MV-4-11 (cell line): ENCODE measurements at regions not wholly inside any gene's neighbourhood (a gene's known extent, or its start where the extent isn't known, plus 50 kb on each side); places are given as distances from the start of the nearest gene placed in this dataset.

Source experiments
- DNase-seq: peaks from one replicate; lab custom pipeline; 2025; lab: John Stamatoyannopoulos, UW

DNA sequence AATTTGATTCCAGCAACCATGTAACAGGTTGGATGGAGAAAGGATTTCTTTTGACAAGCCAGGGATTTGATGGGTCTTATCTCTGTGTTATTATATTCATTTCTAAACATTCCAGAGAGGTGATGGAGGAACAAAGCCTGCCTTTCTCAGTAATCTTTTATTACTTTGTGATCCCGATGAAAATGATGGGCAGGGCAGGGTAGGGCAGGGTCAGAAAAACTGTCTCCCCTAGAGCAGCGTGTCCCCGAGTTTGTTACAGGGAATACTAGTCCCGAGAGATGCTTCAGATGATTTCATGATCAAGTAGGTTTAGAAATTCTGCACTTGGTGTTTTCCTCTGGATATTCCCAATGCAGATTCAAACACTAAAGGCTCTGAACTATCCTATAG is 111.8 kb upstream of the RGMA start:
- no peak for DNase-seq

GRCh38 chr15:93200081-93200836 is 111.2 kb upstream of the RGMA start:
- DNase-seq, result no peak

DNA sequence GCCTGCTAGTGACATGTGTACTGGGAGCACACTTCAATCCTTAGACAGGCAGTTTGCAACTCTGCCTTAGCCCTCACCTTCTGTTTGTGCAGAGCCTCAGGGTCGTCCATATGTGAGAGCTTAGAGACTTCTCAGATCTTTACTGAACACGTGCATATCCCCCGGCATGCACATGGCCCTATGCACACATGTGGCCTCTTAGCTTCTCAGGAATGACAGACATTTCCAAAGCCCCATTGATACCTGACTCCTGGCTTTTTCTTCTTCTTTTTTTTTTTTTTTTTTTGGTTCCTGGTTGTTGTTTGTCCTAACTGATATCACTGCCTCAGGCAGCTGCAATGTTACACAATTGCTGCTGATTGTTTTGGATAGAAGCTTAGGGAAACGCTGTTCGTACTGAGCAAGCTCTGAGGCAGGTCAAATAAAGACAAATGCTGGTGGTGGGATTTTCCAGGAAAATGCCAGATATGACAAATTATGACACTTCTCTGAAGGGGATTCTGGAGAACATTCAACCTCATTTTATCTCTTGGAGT is 107.2 kb upstream of the RGMA start:
- peak; percentile 3 for DNase-seq

- peak; percentile 71 for DNase-seq
These were observed 106.1 kb upstream of the RGMA start for GRCh38 chr15:93195109-93195508.

GRCh38 chr15:93190238-93190637 is 101.2 kb upstream of the RGMA start:
- DNase-seq, result no peak

- DNase-seq, result no peak
These were observed 100.5 kb upstream of the RGMA start for GRCh38 chr15:93189561-93189960.

- no peak for DNase-seq
These were observed 99.2 kb upstream of the RGMA start for GRCh38 chr15:93188236-93188635.

GRCh38 chr15:93185796-93186195 is 96.8 kb upstream of the RGMA start:
- DNase-seq, result no peak

DNA sequence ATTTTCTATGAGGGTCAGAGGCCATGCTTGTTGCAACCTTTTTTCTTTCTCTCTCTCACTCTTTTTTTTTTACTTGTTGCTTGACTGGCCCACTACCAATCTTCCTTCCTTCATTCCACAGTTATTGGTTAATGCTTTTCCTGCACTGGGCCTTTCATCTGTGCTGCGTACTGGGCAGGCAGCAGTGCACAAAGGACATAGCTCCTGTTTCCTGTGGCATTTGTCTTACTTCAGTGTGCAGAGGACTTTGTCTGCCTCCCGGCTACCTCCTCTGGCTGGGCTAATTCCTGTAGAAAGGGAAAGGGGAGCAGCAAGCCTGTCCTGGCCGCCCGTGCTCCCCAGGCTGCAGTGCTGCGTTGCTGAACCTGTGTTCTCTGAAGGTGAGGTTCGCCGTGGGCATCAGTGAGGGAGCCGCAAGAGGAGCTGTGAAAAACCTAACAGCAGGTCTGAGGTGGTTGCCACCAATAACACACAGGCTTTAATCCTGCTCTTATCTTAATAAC is 93.7 kb upstream of the RGMA start:
- DNase-seq, result no peak

DNA sequence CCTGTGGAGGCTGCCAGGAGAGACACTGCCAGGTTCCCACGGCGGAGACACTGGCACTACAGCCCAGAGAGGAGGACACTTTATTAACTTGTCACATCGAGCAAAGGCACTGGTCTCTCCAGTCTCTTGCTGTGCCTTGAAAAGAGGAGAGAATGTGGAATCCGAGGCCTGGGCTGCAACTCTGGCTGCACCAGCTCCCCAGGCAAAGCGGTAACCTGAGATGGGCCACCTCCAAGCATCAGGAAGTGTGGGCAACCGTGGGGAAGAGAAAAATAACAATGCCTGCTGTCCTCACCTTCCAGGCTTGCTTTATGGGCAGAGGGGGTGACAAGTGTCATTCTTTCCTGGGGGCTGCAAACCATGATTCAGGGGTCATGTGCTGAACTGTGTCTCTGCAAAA is 91.6 kb upstream of the RGMA start:
- DNase-seq, result no peak

DNA sequence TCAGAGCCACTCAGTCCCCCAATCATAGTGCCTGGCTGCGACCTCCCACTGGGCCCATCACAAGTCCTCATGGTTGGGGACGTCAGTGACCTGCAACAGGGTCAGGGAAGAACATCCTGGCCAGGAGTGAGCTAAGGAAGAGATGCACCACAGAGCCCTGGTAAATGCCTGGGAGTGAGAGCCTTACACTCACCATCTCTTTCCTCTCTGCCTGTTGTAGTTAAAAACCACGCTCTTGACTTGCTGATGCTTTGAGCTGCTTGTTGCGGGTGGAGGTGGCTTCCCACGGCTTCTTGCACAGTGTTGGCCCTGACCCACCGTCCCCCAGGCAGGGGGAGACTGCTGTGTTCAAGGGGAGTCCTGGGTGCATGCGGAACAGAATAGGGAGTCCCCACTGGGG is 91.1 kb upstream of the RGMA start:
- no peak for DNase-seq

DNA sequence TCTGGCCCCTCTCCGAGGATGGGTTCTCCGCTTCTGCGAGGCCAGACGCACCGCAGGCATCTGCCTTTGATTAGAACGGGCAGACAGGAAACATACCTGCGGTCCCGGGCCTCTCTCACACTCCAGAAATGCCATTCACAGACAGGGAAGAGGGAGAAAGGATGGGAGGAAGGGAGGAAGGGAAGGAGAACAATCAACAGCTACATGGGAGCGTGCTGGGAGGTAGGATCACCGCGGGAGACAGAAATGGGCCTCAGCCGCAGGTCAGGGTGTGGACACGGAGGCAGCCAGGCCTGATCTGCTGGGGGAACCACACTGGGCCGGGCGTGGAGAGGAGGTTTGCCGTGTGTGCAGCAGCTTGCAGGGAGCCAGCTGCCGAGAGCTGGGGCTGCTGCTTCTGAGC is 90.7 kb upstream of the RGMA start:
- DNase-seq, result no peak

DNA sequence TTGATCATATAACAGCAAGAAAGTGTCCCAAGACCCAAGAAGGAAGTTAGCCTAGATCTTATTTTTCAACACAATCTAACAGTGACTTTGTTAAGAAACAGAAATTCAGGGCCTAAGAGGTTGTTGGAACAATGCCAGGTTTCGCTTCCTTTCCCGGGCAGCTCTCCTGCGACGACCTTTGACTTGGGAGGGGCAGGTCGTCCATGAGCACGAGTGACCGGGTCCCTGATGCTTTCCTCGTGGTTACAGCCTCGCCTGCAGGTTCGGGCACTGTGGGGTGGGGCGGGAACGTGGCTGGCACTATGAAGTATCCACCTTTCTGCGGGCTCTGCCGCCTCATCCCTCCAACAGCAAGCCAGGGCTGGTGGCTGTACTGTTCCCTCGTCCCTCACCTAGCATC is 90.1 kb upstream of the RGMA start:
- DNase-seq, result peak; percentile 96

DNA sequence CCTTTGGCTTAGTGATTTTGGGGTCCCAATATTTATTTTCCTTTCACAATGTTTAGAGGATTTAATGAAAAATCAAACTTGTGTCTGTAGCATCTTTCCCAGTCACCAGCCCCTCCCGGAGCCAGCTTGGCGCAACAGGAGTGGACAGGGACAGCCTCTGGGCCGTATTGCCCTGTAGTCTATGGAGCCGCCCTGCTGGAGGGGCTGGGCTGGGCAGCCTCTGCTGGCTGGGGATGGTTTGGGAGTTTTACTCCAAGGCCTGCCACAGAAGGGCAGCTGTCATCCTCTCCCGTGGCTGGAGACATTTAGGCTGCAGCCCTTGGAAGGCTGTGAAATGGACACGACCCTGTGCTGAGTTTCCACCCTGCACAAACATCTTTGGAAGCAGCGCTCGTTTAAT is 89.4 kb upstream of the RGMA start:
- DNase-seq, result no peak

GRCh38 chr15:93176065-93176464 is 87.1 kb upstream of the RGMA start:
- DNase-seq, result no peak

GRCh38 chr15:93174836-93175235 is 85.8 kb upstream of the RGMA start:
- no peak for DNase-seq

GRCh38 chr15:93173369-93173768 is 84.4 kb upstream of the RGMA start:
- DNase-seq, result peak; percentile 89

- DNase-seq, result no peak
These were observed 82.5 kb upstream of the RGMA start for GRCh38 chr15:93171476-93171875.

GRCh38 chr15:93170329-93170728 is 81.3 kb upstream of the RGMA start:
- no peak for DNase-seq

DNA sequence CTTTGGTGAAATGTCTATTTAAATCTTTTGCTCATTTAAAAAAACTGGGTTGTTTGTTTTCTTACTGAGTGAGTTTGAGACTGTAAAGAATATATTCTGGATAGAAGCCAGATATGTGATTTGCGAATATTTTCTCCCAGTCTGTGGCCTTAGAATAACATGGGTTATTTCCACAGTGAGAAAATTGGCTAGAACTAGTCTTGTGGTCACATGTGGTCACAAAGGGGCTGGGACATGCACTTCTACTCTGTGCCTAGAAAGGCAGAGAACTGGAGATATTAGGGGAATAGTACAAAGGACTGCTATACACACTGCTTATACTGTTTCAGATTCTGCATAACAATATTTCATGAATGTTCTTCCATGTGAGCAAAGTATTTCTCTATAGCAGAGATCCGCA is 79.9 kb upstream of the RGMA start:
- DNase-seq, result no peak

GRCh38 chr15:93167291-93167690 is 78.3 kb upstream of the RGMA start:
- DNase-seq, result no peak

DNA sequence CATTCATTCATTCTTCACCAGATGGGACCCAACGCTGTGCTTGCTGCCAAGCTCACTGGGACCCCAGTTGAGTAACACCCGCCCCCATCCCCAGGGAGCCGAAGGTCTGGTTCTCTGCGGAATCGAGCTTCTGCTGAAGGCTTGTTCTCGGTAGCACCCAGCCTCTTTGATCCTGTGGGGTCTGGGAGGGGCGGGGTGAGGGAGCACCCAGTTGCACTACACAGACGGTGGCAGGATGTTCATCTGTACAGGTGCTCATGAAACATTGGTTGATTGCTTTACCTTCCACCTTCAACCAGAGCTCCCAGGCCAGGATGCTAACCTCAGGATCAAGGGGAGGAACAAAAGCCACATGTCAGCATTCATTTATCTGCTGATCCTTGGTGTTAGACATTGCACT is 77.7 kb upstream of the RGMA start:
- no peak for DNase-seq

DNA sequence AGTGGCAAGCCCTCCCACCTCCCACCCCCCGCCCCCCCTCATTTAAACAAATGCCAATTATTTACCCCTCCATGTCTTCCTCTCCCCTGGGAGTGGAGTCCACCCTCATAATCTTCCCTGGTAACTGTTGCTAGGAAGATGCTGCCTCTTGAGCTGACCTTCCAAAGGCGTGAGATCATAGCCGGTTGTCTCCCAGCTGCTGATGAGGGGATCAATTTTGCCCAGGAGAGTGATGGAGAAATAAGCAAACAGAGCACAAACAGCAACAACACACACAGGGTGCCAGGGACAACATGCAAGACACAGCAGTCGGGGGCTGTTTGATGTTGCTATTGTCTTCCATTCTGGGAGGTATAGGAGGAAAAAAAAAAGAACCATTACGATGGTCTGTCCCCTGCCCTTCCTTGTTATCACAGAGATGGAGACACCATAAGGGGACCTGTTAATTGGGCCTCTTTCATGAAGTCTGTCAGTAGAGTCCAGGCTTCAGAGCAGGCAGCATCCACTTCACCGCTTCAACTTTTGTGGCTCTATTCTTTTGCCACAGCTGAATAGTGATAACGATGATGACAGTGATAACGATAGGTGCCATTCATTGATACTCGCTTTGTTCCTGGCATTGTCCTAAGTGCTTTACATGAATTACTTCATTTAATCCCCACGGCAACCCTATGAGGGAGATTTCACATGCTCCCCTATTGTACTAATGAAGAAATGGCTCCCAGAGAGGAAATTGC is 76.9 kb upstream of the RGMA start:
- no peak for DNase-seq
